ENCODE measurements at regions not wholly inside any gene's neighbourhood (a gene's known extent, or its start where the extent isn't known, plus 50 kb on each side); places are given as distances from the start of the nearest gene placed in this dataset.

DNA sequence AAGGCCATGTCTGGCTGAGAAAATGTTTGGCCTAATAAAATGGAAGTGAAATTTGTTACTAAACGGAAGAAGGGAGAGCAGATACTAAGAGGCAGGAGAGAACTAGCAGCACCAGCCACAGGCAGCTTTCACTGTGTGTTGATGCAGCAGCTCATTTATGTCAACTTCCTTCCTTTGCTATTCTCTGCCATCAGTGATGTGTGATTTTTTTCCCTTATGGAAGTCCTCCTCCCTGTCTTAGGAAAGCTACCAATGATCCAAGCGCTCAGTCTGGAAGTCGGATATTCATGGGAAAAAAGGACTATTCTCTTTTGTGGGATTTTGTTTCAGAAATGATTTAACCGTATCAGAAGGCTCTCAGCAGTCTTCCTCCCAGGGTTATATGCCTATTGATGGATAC, 1629.2 kb downstream of the CDH8 start:
- TF ChIP-seq EP300 (IDR thresholded peaks at IDR 0.05) (no peak), POLR2AphosphoS5 (IDR thresholded peaks at IDR 0.05) (no peak)
- TF ChIP-seq, protein P1, sequence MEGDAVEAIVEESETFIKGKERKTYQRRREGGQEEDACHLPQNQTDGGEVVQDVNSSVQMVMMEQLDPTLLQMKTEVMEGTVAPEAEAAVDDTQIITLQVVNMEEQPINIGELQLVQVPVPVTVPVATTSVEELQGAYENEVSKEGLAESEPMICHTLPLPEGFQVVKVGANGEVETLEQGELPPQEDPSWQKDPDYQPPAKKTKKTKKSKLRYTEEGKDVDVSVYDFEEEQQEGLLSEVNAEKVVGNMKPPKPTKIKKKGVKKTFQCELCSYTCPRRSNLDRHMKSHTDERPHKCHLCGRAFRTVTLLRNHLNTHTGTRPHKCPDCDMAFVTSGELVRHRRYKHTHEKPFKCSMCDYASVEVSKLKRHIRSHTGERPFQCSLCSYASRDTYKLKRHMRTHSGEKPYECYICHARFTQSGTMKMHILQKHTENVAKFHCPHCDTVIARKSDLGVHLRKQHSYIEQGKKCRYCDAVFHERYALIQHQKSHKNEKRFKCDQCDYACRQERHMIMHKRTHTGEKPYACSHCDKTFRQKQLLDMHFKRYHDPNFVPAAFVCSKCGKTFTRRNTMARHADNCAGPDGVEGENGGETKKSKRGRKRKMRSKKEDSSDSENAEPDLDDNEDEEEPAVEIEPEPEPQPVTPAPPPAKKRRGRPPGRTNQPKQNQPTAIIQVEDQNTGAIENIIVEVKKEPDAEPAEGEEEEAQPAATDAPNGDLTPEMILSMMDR (IDR thresholded peaks at IDR 0.05): no peak

Data from upper lobe of left lung (tissue), 4 donors.